Ovary (tissue), 3 donors: ENCODE measurements at regions not wholly inside any gene's neighbourhood (a gene's known extent, or its start where the extent isn't known, plus 50 kb on each side); places are given as distances from the start of the nearest gene placed in this dataset.

Experiments
- CTCF ChIP-seq, 3 donors: fragments of 450-650 bp in 2 of 3; fragments of 200-600 bp in 1 of 3; IDR thresholded peaks; one replicate each; pipeline versions ENCODE4 v1.5.1 to v1.8.0; 2016 to 2022; ENCODE audit warnings: antibody characterized with exemption in 3 of 3, mild to moderate bottlenecking in 1 of 3
- EP300 ChIP-seq: sonication (generic); formaldehyde crosslinking; IDR thresholded peaks from one replicate; pipeline ENCODE4 v1.6.1; 2017; ENCODE audit warnings: antibody characterized with exemption
- POLR2A ChIP-seq: fragments of 450-650 bp; IDR thresholded peaks from one replicate; pipeline ENCODE4 v1.6.1; 2017; ENCODE audit warnings: antibody characterized with exemption, mild to moderate bottlenecking, moderate library complexity
- donor health status: DM: no; HTN: no; CAD: no.

- TF ChIP-seq CTCF (IDR thresholded peaks at IDR 0.05): no peak
- no peak for TF ChIP-seq POLR2A
- TF ChIP-seq EP300: no peak
Measured at GRCh38 chr4:129353490-129353889, 257.5 kb downstream of the C4orf33 start.
